H7 (cell line): ENCODE measurements at regions not wholly inside any gene's neighbourhood (a gene's known extent, or its start where the extent isn't known, plus 50 kb on each side); places are given as distances from the start of the nearest gene placed in this dataset.

Experiments
- DNase-seq: peaks from one replicate; pipeline ENCODE4 v3.0.0; 2012
- H3K27me3 ChIP-seq: 2 replicates; pipeline ENCODE4 v1.6.0; 2011; ENCODE audit warnings: mild to moderate bottlenecking, low read length; ENCODE audit not compliant: control insufficient read depth, insufficient read depth
- H3K36me3 ChIP-seq: replicated peaks from 2 replicates; pipeline ENCODE4 v1.5.1; 2011; ENCODE audit warnings: low read length; ENCODE audit not compliant: control insufficient read depth, insufficient read depth
- H3K4me3 ChIP-seq: 2 replicates; pipeline ENCODE4 v1.5.1; 2011; ENCODE audit warnings: low read depth, mild to moderate bottlenecking, control low read depth, low read length, moderate library complexity; ENCODE audit not compliant: insufficient read depth

- no peak overlapping the region for H3K4me3 ChIP-seq
- H3K27me3 ChIP-seq: no peaks in the 10 kb centered on the region
- DNase-seq: no peak
- no peaks in the 10 kb centered on the region for H3K36me3 ChIP-seq
Measured at GRCh38 chr10:29069941-29070340, 218.9 kb upstream of the LYZL1 start.

GRCh38 chr10:29078919-29079318 is 210.0 kb upstream of the LYZL1 start:
- Histone ChIP-seq H3K36me3 (no peaks in the 10 kb centered on the region), H3K27me3 (no peaks in the 10 kb centered on the region)
- peak; percentile 21 for DNase-seq

GRCh38 chr10:29081231-29081630 is 207.6 kb upstream of the LYZL1 start:
- H3K36me3 ChIP-seq: no peaks in the 10 kb centered on the region
- no peak for DNase-seq
- H3K4me3 ChIP-seq: no peak overlapping the region
- H3K27me3 ChIP-seq: no peaks in the 10 kb centered on the region

More at GRCh38 chr10:29078919-29079318, 210.0 kb upstream of the LYZL1 start:
- no peak overlapping the region for H3K4me3 ChIP-seq

- no peak overlapping the region for H3K4me3 ChIP-seq
- DNase-seq: no peak
- no peaks in the 10 kb centered on the region for H3K27me3 ChIP-seq
- no peaks in the 10 kb centered on the region for H3K36me3 ChIP-seq
Measured at GRCh38 chr10:29081951-29082685, 206.8 kb upstream of the LYZL1 start.

GRCh38 chr10:29083096-29083495 is 205.8 kb upstream of the LYZL1 start:
- Histone ChIP-seq H3K27me3 (no peaks in the 10 kb centered on the region), H3K36me3 (no peaks in the 10 kb centered on the region), H3K4me3 (no peak overlapping the region)
- DNase-seq: no peak

GRCh38 chr10:29084681-29085307 is 204.1 kb upstream of the LYZL1 start:
- no peak for DNase-seq
- Histone ChIP-seq H3K4me3 (no peak overlapping the region), H3K27me3 (no peaks in the 10 kb centered on the region), H3K36me3 (no peaks in the 10 kb centered on the region)

GRCh38 chr10:29089091-29089490 is 199.8 kb upstream of the LYZL1 start:
- no peak for DNase-seq
- H3K27me3 ChIP-seq: no peaks in the 10 kb centered on the region
- no peaks in the 10 kb centered on the region for H3K36me3 ChIP-seq
- H3K4me3 ChIP-seq: no peak overlapping the region

GRCh38 chr10:29096303-29096824 is 192.5 kb upstream of the LYZL1 start:
- H3K4me3 ChIP-seq: no peak overlapping the region
- no peak for DNase-seq
- H3K36me3 ChIP-seq: no peaks in the 10 kb centered on the region

GRCh38 chr10:29098423-29098822 is 190.4 kb upstream of the LYZL1 start:
- Histone ChIP-seq H3K36me3 (no peaks in the 10 kb centered on the region), H3K4me3 (no peak overlapping the region), H3K27me3 (no peaks in the 10 kb centered on the region)
- no peak for DNase-seq

More at GRCh38 chr10:29096303-29096824, 192.5 kb upstream of the LYZL1 start:
- H3K27me3 ChIP-seq: no peaks in the 10 kb centered on the region

GRCh38 chr10:29099001-29099400 is 189.9 kb upstream of the LYZL1 start:
- DNase-seq: no peak
- H3K36me3 ChIP-seq: no peaks in the 10 kb centered on the region
- H3K27me3 ChIP-seq: no peaks in the 10 kb centered on the region
- H3K4me3 ChIP-seq: no peak overlapping the region

- Histone ChIP-seq H3K4me3 (no peak overlapping the region), H3K27me3 (no peaks in the 10 kb centered on the region), H3K36me3 (no peaks in the 10 kb centered on the region)
- DNase-seq: no peak
Measured at GRCh38 chr10:29099415-29099814, 189.5 kb upstream of the LYZL1 start.

- no peaks in the 10 kb centered on the region for H3K27me3 ChIP-seq
- no peak for DNase-seq
- no peaks in the 10 kb centered on the region for H3K36me3 ChIP-seq
- H3K4me3 ChIP-seq: no peak overlapping the region
Measured at GRCh38 chr10:29100505-29100904, 188.4 kb upstream of the LYZL1 start.

GRCh38 chr10:29102233-29102632 is 186.6 kb upstream of the LYZL1 start:
- no peak for DNase-seq
- no peaks in the 10 kb centered on the region for H3K27me3 ChIP-seq
- no peak overlapping the region for H3K4me3 ChIP-seq
- H3K36me3 ChIP-seq: no peaks in the 10 kb centered on the region

- H3K4me3 ChIP-seq: no peak overlapping the region
- no peak for DNase-seq
- no peaks in the 10 kb centered on the region for H3K27me3 ChIP-seq
- no peaks in the 10 kb centered on the region for H3K36me3 ChIP-seq
Measured at GRCh38 chr10:29102636-29103035, 186.2 kb upstream of the LYZL1 start.

GRCh38 chr10:29104661-29105399 is 184.0 kb upstream of the LYZL1 start:
- no peak for DNase-seq
- Histone ChIP-seq H3K4me3 (no peak overlapping the region), H3K27me3 (no peaks in the 10 kb centered on the region), H3K36me3 (no peaks in the 10 kb centered on the region)
